Mesothelial cell of epicardium (in vitro differentiated cells): ENCODE measurements at regions not wholly inside any gene's neighbourhood (a gene's known extent, or its start where the extent isn't known, plus 50 kb on each side); places are given as distances from the start of the nearest gene placed in this dataset.

Source experiments
- DNase-seq, 2 experiments: peaks; one replicate each; pipeline ENCODE4 v3.0.0; 2021; ENCODE audit warnings: low spot score in 2 of 2; ENCODE audit not compliant: unreplicated experiment in 2 of 2
- H3K27ac Mint-ChIP-seq: 2 replicates; pipeline ENCODE4 v1.8.0; 2021; ENCODE audit warnings: mixed read lengths
- H3K27me3 Mint-ChIP-seq: 2 replicates; pipeline ENCODE4 v1.8.0; 2021; ENCODE audit warnings: low read depth, mixed read lengths
- H3K36me3 Mint-ChIP-seq: 2 replicates; pipeline ENCODE4 v1.8.0; 2021; ENCODE audit warnings: mixed read lengths
- H3K4me1 Mint-ChIP-seq: 2 replicates; pipeline ENCODE4 v1.8.0; 2021; ENCODE audit warnings: mixed read lengths
- H3K4me3 Mint-ChIP-seq: 2 replicates; pipeline ENCODE4 v1.8.0; 2021; ENCODE audit warnings: mild to moderate bottlenecking, moderate library complexity, mixed read lengths
- H3K9me3 Mint-ChIP-seq: 2 replicates; pipeline ENCODE4 v1.8.0; 2021; ENCODE audit warnings: mixed read lengths
- TF ChIP-seq, protein P1 (sequence below): fragments of 200-600 bp; sonication (generic); IDR thresholded peaks from one replicate; pipeline ENCODE4 v1.5.0; 2021; ENCODE audit warnings: antibody characterized with exemption; ENCODE audit not compliant: unreplicated experiment

DNA sequence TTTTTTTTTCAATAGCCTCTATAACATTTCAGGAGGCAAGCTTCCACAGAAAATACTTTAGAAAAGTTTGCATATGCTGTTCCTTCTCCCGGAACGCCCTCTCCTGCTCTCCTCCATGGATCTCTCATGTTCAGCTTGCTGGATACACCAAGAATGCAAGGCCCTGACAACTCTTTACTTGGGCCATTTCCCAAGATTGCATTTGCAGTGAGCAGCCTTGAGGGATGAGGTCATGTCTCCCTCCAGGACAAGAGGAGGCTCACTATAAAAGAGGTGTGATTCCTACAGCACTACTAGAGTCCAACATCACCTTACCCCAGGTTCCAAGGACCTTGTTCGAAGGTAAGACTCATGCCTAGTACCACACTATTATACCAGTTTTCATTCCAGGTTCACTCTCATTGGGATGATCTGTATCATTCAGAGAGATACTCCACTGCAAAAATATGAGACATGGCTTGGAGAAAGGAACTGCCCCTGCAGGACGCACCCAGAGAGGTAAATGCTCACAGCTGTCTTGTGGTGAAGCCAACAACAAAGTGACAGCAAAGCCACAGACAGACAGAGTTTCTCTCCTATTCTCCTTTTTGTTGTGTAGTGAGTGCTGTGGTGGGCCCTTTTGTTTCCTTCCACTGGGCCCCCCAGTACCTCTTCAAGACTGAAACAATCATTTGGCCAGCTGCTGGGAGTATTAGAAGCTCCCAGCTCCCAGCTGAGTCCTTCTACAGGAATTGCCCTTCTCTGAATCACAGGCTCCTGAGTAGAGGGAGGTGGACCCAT, 151.7 kb upstream of the ZNF366 start:
- Mint-ChIP-seq H3K36me3 (no peaks in the 10 kb centered on the region), H3K27me3 (no peaks in the 10 kb centered on the region), H3K4me3 (no peak overlapping the region), H3K9me3 (no peaks in the 10 kb centered on the region), H3K4me1 (peaks cover 2% of the 10 kb centered on the region), H3K27ac (no peak overlapping the region)
- no peak for DNase-seq
- TF ChIP-seq, protein P1, sequence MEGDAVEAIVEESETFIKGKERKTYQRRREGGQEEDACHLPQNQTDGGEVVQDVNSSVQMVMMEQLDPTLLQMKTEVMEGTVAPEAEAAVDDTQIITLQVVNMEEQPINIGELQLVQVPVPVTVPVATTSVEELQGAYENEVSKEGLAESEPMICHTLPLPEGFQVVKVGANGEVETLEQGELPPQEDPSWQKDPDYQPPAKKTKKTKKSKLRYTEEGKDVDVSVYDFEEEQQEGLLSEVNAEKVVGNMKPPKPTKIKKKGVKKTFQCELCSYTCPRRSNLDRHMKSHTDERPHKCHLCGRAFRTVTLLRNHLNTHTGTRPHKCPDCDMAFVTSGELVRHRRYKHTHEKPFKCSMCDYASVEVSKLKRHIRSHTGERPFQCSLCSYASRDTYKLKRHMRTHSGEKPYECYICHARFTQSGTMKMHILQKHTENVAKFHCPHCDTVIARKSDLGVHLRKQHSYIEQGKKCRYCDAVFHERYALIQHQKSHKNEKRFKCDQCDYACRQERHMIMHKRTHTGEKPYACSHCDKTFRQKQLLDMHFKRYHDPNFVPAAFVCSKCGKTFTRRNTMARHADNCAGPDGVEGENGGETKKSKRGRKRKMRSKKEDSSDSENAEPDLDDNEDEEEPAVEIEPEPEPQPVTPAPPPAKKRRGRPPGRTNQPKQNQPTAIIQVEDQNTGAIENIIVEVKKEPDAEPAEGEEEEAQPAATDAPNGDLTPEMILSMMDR = no peak

DNA sequence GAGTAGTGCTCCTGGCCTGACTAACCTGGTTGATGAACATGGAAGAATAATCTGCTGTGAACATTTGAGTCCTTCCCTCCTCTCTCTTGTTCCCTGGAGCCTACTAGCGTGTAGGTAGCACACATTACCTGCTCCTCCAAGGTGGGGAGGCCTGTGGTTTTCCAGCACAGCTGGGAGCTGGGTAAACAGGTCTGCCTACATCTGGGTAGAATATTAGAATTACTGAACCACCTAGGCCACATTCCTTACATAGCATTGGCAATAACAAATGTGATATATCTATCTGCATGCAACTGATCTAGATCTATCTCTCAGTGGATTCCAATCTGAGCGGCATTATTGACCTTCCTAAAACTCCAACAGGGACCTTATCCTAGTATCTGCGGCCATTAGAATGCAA, 151.0 kb upstream of the ZNF366 start:
- no peak for DNase-seq
- Mint-ChIP-seq H3K27me3 (no peaks in the 10 kb centered on the region), H3K36me3 (no peaks in the 10 kb centered on the region), H3K27ac (no peak overlapping the region), H3K4me3 (no peak overlapping the region), H3K4me1 (peaks cover 10% of the 10 kb centered on the region), H3K9me3 (no peaks in the 10 kb centered on the region)
- TF ChIP-seq, protein P1 = no peak

DNA sequence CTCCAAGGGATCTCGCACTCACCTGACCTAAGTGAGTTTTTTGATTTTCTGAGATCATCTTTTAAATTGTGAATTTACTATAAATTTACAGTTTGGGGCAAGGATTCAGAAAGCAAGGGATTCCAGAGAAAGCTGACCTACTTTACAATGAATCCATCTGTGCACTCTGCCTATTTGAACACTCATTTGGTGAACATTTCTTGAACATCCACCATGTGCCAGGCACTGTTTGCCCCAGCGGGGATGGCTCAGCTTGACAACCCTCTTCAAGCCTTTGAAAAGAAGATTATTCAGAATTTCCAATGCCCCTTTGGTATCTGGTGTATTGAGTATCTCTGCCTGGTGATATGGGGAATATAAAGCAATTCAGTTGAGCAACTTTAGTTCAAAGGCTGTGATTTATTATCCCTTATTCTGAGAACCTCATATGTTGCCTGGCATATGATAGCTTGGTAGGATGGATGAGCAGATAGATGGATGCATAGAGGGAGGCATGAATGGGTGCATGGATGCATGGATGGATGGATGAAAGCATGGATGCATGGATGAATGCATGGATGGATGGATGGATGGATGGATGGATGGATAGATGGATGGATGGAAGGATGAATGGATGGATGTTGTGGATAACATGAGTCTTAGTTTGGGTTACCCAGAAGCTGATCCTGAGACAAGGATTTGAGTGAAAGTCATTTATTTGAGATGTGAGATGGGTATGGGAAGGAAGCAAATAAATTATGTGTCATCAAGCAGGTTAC, 149.7 kb upstream of the ZNF366 start:
- no peaks in the 10 kb centered on the region for H3K36me3 Mint-ChIP-seq
- peaks cover 12% of the 10 kb centered on the region for H3K4me1 Mint-ChIP-seq
- H3K27ac Mint-ChIP-seq = no peak overlapping the region
- no peak overlapping the region for H3K4me3 Mint-ChIP-seq
- DNase-seq = no peak
- no peaks in the 10 kb centered on the region for H3K27me3 Mint-ChIP-seq
- no peaks in the 10 kb centered on the region for H3K9me3 Mint-ChIP-seq
- TF ChIP-seq, protein P1 = no peak

DNA sequence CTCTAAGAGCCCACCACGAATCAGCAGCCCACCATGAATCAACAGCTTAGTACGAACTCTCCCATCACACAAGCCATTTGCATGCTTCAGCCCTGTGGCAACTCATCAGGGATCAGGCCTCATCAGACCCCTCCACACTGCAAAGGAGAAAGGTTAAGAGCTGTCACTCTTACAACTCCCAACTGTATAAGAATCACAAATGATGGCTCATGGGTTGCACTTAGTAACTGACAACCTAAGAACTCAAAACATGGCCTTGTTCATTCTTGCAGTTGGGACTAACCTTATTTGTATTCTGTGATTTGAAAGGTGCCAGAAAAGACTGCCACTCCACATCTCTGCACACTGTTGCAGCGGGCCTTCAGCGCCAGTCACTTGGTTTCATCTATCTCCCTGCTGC, 149.1 kb upstream of the ZNF366 start:
- DNase-seq = no peak
- Mint-ChIP-seq H3K9me3 (no peaks in the 10 kb centered on the region), H3K36me3 (no peaks in the 10 kb centered on the region), H3K27me3 (no peaks in the 10 kb centered on the region), H3K4me1 (peaks cover 12% of the 10 kb centered on the region), H3K4me3 (no peak overlapping the region), H3K27ac (no peak overlapping the region)
- TF ChIP-seq, protein P1 = no peak

DNA sequence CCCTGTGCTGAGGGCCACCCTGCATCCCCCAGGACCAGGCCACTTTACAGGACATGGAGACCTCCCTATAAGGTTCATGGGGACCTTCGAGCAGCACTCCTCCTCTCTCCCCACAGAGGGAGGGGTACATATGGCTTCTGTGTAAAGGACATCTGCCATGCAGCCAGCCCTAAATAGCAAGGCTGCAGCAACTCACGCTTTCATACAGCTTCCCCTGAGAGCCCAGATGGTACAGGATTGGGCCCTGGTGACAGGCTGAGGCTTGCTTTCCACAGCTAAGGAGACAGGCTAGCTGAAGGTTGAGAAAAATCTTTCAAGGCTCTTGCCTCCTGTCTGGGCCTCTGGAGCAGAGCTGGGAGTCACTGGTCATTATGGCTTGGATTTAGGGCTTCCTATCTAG, 147.0 kb upstream of the ZNF366 start:
- Mint-ChIP-seq H3K27ac (no peak overlapping the region), H3K9me3 (no peaks in the 10 kb centered on the region), H3K4me1 (peaks cover 16% of the 10 kb centered on the region), H3K27me3 (no peaks in the 10 kb centered on the region), H3K4me3 (no peak overlapping the region), H3K36me3 (no peaks in the 10 kb centered on the region)
- TF ChIP-seq, protein P1 = no peak
- DNase-seq = no peak
